ENCODE measurements at regions not wholly inside any gene's neighbourhood (a gene's known extent, or its start where the extent isn't known, plus 50 kb on each side); places are given as distances from the start of the nearest gene placed in this dataset.

- TF ChIP-seq POLR2AphosphoS5 (IDR thresholded peaks at IDR 0.05) (no peak), POLR2A (IDR thresholded peaks at IDR 0.05) (no peak), EP300 (IDR thresholded peaks at IDR 0.05; ENCODE audit: low read depth) (no peak)
These were observed 137.2 kb downstream of the SPP2 start for GRCh38 chr2:234187646-234188174.

All from transverse colon (tissue), 3 donors.